ENCODE measurements at regions not wholly inside any gene's neighbourhood (a gene's known extent, or its start where the extent isn't known, plus 50 kb on each side); places are given as distances from the start of the nearest gene placed in this dataset.

GRCh38 chr12:127928615-127929571 is 338.1 kb upstream of the TMEM132C start:
- CTCF ChIA-PET: no interaction called here
- H3K36me3 Mint-ChIP-seq: no peaks in the 10 kb centered on the region
- no peak for ATAC-seq
- no peaks in the 10 kb centered on the region for H3K27me3 Mint-ChIP-seq
- no peak overlapping the region for H3K4me3 Mint-ChIP-seq
- no peaks in the 10 kb centered on the region for H3K4me1 Mint-ChIP-seq
- H3K27ac Mint-ChIP-seq: no peak overlapping the region
- no peak for DNase-seq
- H3K9me3 Mint-ChIP-seq (ENCODE audit: low read depth): peaks cover 2% of the 10 kb centered on the region

DNA sequence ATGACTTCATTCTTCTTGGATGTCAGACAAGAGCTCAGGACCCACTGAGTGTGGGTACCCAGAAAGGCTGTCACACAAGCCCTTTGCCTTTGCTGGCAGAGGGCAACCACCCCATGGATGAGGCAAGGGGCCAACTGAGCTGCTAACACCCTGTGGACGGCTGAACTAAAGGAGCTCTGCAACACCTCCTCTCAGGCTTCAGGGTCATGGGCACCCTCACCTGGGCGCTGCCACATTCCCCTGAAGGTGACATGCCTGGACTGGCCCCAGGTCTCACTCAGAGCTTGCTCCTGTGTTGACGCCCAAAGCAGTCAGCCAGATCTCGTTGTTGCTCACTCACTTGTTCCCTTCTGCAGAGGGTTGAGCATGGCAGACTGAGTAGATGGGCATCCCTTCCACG is 336.8 kb upstream of the TMEM132C start:
- CTCF ChIA-PET: no interaction called here
- Mint-ChIP-seq H3K4me3 (no peak overlapping the region), H3K27ac (no peak overlapping the region), H3K9me3 (ENCODE audit: low read depth) (peaks cover 2% of the 10 kb centered on the region), H3K36me3 (no peaks in the 10 kb centered on the region), H3K4me1 (no peaks in the 10 kb centered on the region), H3K27me3 (no peaks in the 10 kb centered on the region)
- no peak for ATAC-seq
- DNase-seq: no peak

DNA sequence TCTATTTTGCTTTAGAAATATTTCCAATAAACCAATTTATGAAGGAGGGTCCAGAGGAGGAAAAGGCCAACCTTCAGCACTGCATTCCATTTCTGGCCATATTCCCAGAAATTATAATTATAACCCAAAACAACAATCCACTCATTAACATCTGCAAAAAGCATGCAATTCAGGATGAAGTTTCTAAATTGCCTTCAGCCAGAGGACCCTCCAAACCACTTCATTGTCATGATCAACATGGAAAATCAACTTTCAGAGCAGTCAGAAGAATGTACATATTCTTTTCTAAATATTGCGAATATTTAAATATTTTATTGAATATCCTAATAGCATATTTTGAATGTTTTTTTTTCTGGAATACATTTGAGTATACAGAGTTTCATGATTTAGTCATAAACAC is 332.6 kb upstream of the TMEM132C start:
- ATAC-seq (no peak), DNase-seq (no peak)
- H3K4me3 Mint-ChIP-seq: no peak overlapping the region
- no peaks in the 10 kb centered on the region for H3K27me3 Mint-ChIP-seq
- peaks cover 2% of the 10 kb centered on the region for H3K9me3 Mint-ChIP-seq (ENCODE audit: low read depth)
- H3K36me3 Mint-ChIP-seq: no peaks in the 10 kb centered on the region
- no peaks in the 10 kb centered on the region for H3K4me1 Mint-ChIP-seq
- H3K27ac Mint-ChIP-seq: no peak overlapping the region
- CTCF ChIA-PET: no interaction called here

- no peaks in the 10 kb centered on the region for H3K36me3 Mint-ChIP-seq
- peaks cover 2% of the 10 kb centered on the region for H3K9me3 Mint-ChIP-seq (ENCODE audit: low read depth)
- CTCF ChIA-PET: no interaction called here
- H3K4me1 Mint-ChIP-seq: no peaks in the 10 kb centered on the region
- H3K27me3 Mint-ChIP-seq: no peaks in the 10 kb centered on the region
- DNase-seq (no peak), ATAC-seq (no peak)
- H3K27ac Mint-ChIP-seq: no peak overlapping the region
- H3K4me3 Mint-ChIP-seq: no peak overlapping the region
Measured at GRCh38 chr12:127936463-127936862, 330.5 kb upstream of the TMEM132C start.

DNA sequence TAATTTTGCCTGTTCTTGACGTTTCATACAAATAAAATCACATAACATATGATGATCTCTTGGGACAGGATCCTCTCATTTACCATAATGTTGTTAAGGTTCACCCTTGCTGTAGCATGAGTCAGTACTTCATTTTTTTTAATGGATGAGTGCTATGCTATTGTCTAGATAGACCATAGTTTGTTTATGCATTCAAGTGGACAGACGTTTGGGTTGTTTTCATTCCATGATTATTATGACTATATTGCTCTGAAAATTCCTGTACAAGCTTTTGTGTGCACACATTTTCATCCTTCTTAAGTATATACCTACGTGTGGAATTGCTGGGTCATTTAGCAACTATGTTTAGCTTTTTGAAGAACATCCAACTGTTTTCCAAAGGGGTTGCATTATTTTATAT is 325.6 kb upstream of the TMEM132C start:
- Mint-ChIP-seq H3K27me3 (no peaks in the 10 kb centered on the region), H3K27ac (no peak overlapping the region), H3K4me1 (no peaks in the 10 kb centered on the region), H3K36me3 (no peaks in the 10 kb centered on the region), H3K9me3 (ENCODE audit: low read depth) (peaks cover 6% of the 10 kb centered on the region), H3K4me3 (no peak overlapping the region)
- ATAC-seq (no peak), DNase-seq (no peak)
- CTCF ChIA-PET: no interaction called here

DNA sequence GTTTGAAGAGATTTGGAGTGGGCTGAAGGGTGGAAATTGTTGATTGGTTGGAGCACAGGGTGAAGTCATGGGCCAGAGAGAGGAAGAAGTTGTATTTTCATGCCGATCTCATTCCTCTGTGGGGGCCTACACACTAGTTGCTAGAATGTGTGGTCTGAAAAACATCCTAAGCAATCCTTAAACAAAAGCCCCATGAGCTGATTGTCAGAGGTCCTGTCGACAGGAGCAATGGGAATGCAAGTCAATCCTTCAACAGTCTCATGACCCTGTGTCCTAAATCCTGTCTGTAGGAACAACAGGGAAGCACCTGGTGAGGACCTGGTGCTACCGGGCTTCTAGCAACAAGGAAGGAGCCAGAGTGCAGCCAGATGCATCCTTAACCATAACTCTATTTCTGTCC is 324.0 kb upstream of the TMEM132C start:
- ATAC-seq (no peak), DNase-seq (no peak)
- CTCF ChIA-PET: no interaction called here
- H3K36me3 Mint-ChIP-seq: no peaks in the 10 kb centered on the region
- no peaks in the 10 kb centered on the region for H3K27me3 Mint-ChIP-seq
- H3K27ac Mint-ChIP-seq: no peak overlapping the region
- H3K4me1 Mint-ChIP-seq: no peaks in the 10 kb centered on the region
- H3K9me3 Mint-ChIP-seq (ENCODE audit: low read depth): peaks cover 6% of the 10 kb centered on the region
- H3K4me3 Mint-ChIP-seq: no peak overlapping the region

GRCh38 chr12:127943481-127944210 is 323.3 kb upstream of the TMEM132C start:
- DNase-seq (no peak), ATAC-seq (no peak)
- H3K36me3 Mint-ChIP-seq: no peaks in the 10 kb centered on the region
- H3K4me1 Mint-ChIP-seq: no peaks in the 10 kb centered on the region
- H3K27ac Mint-ChIP-seq: no peak overlapping the region
- no peak overlapping the region for H3K4me3 Mint-ChIP-seq
- CTCF ChIA-PET: no interaction called here
- peaks cover 6% of the 10 kb centered on the region for H3K9me3 Mint-ChIP-seq (ENCODE audit: low read depth)
- no peaks in the 10 kb centered on the region for H3K27me3 Mint-ChIP-seq

- Mint-ChIP-seq H3K4me3 (no peak overlapping the region), H3K27me3 (no peaks in the 10 kb centered on the region), H3K9me3 (ENCODE audit: low read depth) (peaks cover 5% of the 10 kb centered on the region), H3K27ac (no peak overlapping the region), H3K36me3 (no peaks in the 10 kb centered on the region), H3K4me1 (no peaks in the 10 kb centered on the region)
- DNase-seq (no peak), ATAC-seq (no peak)
- CTCF ChIA-PET: no interaction called here
Measured at GRCh38 chr12:127944211-127944899, 322.6 kb upstream of the TMEM132C start.

- no peaks in the 10 kb centered on the region for H3K4me1 Mint-ChIP-seq
- H3K4me3 Mint-ChIP-seq: no peak overlapping the region
- no peaks in the 10 kb centered on the region for H3K36me3 Mint-ChIP-seq
- no peak for DNase-seq
- no peak overlapping the region for H3K27ac Mint-ChIP-seq
- ATAC-seq: no peak
- peaks cover 3% of the 10 kb centered on the region for H3K9me3 Mint-ChIP-seq (ENCODE audit: low read depth)
- CTCF ChIA-PET: no interaction called here
- H3K27me3 Mint-ChIP-seq: no peaks in the 10 kb centered on the region
Measured at GRCh38 chr12:127957001-127957660, 309.8 kb upstream of the TMEM132C start.

- H3K27me3 Mint-ChIP-seq: no peaks in the 10 kb centered on the region
- no peaks in the 10 kb centered on the region for H3K36me3 Mint-ChIP-seq
- H3K9me3 Mint-ChIP-seq (ENCODE audit: low read depth): peaks cover 3% of the 10 kb centered on the region
- ATAC-seq (no peak), DNase-seq (no peak)
- no peak overlapping the region for H3K27ac Mint-ChIP-seq
- no peak overlapping the region for H3K4me3 Mint-ChIP-seq
- H3K4me1 Mint-ChIP-seq: no peaks in the 10 kb centered on the region
- CTCF ChIA-PET: no interaction called here
Measured at GRCh38 chr12:127962303-127962702, 304.7 kb upstream of the TMEM132C start.

DNA sequence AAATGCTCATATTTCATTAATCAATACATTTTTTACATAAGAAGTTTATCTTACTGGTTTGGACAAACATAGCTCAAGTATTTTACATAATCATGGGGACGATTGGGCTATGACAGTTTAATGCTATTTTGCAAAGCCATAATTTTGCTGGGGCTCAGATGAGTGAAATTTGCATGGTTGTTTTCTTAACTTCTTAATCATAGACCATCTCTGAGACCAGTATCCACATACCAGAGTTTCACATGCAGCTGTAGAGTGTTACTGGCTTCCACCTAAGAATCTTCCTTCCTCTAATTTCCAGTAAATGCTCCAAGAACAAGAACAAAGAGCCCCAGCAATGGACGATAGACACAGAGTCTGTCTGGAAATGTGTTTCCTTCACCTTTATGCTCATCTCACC is 303.0 kb upstream of the TMEM132C start:
- no peak overlapping the region for H3K4me3 Mint-ChIP-seq
- H3K36me3 Mint-ChIP-seq: no peaks in the 10 kb centered on the region
- peaks cover 7% of the 10 kb centered on the region for H3K9me3 Mint-ChIP-seq (ENCODE audit: low read depth)
- CTCF ChIA-PET: no interaction called here
- no peaks in the 10 kb centered on the region for H3K27me3 Mint-ChIP-seq
- H3K4me1 Mint-ChIP-seq: no peaks in the 10 kb centered on the region
- no peak for ATAC-seq
- H3K27ac Mint-ChIP-seq: no peak overlapping the region
- no peak for DNase-seq

DNA sequence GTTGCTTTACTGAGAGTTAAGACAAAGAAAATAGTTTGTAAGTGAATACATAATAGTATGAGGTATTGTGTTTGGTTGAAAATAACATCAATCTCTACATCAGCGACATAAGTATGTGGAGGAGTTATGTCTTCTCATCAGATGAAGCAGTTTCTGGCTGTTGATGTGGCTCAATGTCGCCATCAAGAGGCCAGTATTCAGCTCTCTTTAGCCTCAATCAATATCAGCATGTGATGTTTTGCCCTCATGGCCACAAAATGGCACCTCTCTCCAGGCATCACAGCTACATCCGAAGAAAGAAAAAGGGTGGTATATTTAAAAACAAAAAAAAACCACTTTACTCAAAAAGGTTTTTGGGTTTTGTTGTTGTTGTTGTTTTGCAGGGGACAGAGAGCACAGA is 302.3 kb upstream of the TMEM132C start:
- H3K27ac Mint-ChIP-seq: no peak overlapping the region
- DNase-seq: no peak
- peaks cover 7% of the 10 kb centered on the region for H3K9me3 Mint-ChIP-seq (ENCODE audit: low read depth)
- no peaks in the 10 kb centered on the region for H3K27me3 Mint-ChIP-seq
- H3K36me3 Mint-ChIP-seq: no peaks in the 10 kb centered on the region
- ATAC-seq: no peak
- CTCF ChIA-PET: no interaction called here
- no peaks in the 10 kb centered on the region for H3K4me1 Mint-ChIP-seq
- no peak overlapping the region for H3K4me3 Mint-ChIP-seq

DNA sequence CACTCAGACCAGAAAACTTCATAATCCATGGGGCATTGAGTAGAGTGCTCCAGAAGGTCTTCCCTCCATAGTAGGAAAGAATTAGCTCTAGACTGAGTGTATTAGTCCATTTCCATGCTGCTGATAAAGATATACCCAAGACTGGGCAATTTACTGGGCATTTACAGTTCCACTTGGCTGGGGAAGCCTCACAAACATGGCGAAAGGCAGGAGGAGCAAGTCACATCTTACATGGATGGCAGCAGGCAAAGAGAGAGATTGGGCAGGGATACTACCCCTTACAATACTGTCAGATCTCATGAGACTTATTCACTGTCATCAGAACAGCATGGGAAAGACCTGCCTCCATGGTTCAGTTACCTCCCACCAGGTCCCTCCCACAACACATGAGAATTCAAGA is 300.6 kb upstream of the TMEM132C start:
- H3K27ac Mint-ChIP-seq: no peak overlapping the region

More for the DNA sequence above, 300.6 kb upstream of the TMEM132C start:
- Mint-ChIP-seq H3K36me3 (no peaks in the 10 kb centered on the region), H3K9me3 (ENCODE audit: low read depth) (peaks cover 4% of the 10 kb centered on the region), H3K4me3 (no peak overlapping the region), H3K27me3 (no peaks in the 10 kb centered on the region), H3K4me1 (no peaks in the 10 kb centered on the region)
- ATAC-seq: no peak
- CTCF ChIA-PET: no interaction called here
- no peak for DNase-seq

Measured in activated CD8-positive, alpha-beta memory T cell treated with anti-CD3 and anti-CD28 coated beads, Interleukin-2, amount 10 ng/mL, durations not matched to agents 7 days and 5 days (primary cell).